DMS153 treated with DMSO at 0.1 percent for 48 hours (cell line): ENCODE measurements at regions not wholly inside any gene's neighbourhood (a gene's known extent, or its start where the extent isn't known, plus 50 kb on each side); places are given as distances from the start of the nearest gene placed in this dataset.

Source experiments
- DNase-seq: peaks from one replicate; lab custom pipeline; 2025; ENCODE audit not compliant: unreplicated experiment; lab: John Stamatoyannopoulos, UW

- DNase-seq = no peak
Observed at GRCh38 chr12:81963026-81963425, 203.9 kb upstream of the PPFIA2 start.

DNA sequence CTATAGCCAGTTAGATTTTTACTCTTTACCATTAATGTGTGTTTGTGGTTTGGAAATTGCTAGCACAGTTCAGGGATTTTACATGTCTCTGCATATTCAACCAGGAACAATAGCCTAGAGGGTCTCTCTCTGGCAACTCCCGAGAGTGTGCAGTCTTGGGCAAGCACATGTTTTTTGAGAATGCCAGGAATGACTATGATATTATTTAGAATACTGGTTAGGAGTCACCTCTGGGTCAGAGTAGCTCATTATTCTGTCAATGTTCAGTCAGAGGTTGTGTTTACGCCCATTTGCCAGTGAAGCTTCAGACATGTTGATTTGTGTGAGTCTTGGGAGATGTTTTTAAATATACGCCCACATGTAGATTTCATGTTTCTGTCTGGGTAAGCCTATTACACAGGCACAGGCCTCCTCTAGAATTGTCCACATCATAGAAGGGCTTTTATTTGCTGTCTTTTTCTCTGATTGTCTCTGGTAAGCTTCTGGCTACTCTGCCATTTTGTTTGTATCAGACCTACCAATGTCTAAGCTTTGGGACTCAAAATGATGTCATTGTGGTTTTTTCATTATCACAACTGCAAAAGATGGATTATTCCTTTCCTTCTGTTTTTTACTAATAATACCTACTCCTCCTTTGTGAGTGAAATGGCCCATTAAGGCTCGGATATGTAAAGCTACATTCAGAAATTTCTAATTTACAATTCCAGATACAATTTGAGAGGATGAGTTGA is 203.1 kb upstream of the PPFIA2 start:
- no peak for DNase-seq

DNA sequence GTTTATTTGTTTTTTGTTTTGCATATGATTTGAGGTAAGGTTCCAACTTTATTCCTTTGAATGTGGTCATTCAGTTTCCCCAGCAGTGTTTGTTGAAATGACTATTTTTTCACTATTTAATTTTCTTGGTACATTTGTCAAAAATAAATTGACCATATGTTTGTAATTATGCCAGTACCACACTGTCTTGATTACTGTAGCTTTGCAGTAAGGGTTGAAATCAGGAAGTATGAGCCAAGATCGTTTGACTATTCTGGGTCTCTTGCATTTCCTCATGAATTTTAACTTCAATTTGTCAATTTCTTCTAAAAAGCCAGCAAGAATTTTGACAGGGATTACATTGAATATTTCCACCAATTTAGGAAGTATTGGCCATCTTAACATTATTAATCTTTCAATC is 199.3 kb upstream of the PPFIA2 start:
- no peak for DNase-seq

- no peak for DNase-seq
Observed at GRCh38 chr12:81957631-81958030, 198.5 kb upstream of the PPFIA2 start.

GRCh38 chr12:81956468-81956860 is 197.3 kb upstream of the PPFIA2 start:
- DNase-seq = no peak

DNA sequence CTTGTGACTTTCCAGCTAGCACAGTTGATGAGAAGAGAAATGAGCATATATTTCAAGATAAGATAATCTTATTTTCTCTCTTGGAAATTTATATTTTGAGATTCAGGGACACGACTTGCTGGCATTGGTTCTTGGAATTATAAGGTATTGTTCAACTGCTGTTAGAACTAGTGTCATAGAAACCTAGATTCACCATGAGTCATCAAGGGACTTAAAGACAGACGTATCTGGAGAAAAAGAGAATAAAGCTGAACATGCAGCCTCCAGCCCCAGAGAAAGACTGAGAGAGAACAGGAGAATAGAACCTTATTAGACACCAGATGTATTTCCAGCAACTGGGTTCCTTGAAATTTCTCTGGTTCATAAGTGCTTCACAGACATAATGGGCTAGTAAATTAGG is 194.4 kb upstream of the PPFIA2 start:
- DNase-seq = no peak

GRCh38 chr12:81950871-81951270 is 191.7 kb upstream of the PPFIA2 start:
- DNase-seq = no peak

- DNase-seq = no peak
Observed at GRCh38 chr12:81949841-81950308, 190.7 kb upstream of the PPFIA2 start.

DNA sequence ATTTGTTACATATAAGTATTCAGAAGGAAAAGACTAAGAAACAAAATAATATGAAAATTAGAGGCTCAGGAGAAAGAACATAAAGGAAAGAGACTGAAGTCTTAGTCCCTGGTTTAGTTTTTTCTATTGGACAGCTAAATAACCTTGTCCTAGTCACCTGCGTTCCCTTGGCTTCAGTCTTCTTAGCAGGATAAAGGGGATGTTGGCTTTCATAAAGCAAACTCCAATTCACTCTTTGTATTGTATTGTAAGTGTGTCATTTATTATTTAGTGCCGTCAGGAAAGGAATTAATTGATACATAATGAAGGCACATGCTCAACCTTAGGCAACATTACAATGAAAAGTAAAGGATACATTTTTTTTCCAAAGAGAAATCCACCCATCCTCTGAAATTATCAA is 190.3 kb upstream of the PPFIA2 start:
- no peak for DNase-seq

DNA sequence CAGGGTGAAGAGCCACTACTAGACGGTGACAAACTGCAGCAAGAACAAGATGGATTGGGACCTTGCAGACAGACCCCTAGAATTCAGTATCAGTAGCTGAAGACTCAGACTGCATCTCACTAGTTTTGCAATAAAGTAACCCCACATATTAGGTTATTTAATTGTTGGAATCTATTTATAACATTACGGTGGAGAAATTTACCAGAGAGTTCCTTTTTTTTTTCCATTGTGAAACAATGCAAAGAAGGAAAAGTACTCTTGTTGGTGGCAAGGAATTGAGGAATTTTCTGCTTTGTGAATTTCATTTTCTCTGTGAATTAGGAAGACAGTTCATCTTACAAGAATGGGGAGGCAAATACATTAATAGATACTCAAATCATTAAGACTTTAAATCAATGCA is 185.7 kb upstream of the PPFIA2 start:
- no peak for DNase-seq

- no peak for DNase-seq
Observed at GRCh38 chr12:81942594-81942993, 183.4 kb upstream of the PPFIA2 start.

GRCh38 chr12:81930037-81930436 is 170.9 kb upstream of the PPFIA2 start:
- DNase-seq = no peak

DNA sequence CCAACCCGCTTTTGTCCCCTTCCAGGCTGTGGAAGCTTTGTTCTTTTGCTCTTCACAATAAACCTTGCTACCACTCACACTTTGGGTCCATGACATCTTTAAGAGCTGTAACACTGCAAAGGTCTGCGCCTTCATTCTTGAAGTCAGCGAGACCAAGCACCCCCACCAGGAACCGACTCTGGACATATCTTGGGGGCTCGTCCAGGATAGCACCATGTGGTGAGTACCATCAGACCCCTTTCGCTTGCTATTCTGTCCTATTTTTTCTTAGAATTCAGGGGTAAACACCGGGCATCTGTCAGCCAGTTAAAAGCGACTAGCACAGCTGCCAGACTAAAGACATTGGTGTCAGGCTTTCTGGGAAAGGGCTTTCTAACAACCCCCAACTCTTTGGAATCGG is 137.6 kb upstream of the PPFIA2 start:
- DNase-seq = no peak

- no peak for DNase-seq
Observed at GRCh38 chr12:81888961-81889360, 129.8 kb upstream of the PPFIA2 start.

DNA sequence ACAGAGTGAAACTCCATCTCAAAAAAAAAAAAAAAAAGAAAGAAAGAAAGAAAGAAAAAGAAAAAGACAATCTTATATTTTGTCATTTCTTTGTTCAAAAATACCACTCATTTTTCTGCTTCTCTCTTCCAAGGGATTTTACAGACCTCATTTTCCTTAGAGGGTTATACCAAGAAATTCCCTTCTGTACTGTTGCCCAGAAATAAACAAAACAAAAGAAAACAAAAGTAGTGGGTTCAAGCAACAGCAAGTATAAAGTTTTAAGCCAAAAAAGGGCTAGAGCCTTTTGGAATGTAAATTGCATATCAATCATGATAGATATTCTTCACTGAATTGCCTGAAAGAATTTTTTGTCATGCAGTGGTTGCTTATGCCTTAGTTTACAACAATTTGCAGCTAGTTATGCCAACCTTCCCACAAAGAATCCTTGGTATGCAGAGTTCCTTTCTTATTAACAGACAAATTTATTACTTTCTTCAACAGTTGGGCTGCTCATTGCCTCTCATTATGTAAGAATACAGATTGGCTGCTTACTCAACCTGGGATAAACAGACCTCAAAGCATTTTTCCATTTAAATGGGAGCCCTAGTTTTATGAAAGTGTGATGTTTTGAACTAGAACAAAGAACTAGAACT is 129.1 kb upstream of the PPFIA2 start:
- DNase-seq = no peak

GRCh38 chr12:81874586-81874985 is 115.4 kb upstream of the PPFIA2 start:
- DNase-seq = no peak

GRCh38 chr12:81874166-81874565 is 115.0 kb upstream of the PPFIA2 start:
- no peak for DNase-seq

- DNase-seq = no peak
Observed at GRCh38 chr12:81872400-81872799, 113.2 kb upstream of the PPFIA2 start.

GRCh38 chr12:81866081-81866480 is 106.9 kb upstream of the PPFIA2 start:
- DNase-seq = no peak

DNA sequence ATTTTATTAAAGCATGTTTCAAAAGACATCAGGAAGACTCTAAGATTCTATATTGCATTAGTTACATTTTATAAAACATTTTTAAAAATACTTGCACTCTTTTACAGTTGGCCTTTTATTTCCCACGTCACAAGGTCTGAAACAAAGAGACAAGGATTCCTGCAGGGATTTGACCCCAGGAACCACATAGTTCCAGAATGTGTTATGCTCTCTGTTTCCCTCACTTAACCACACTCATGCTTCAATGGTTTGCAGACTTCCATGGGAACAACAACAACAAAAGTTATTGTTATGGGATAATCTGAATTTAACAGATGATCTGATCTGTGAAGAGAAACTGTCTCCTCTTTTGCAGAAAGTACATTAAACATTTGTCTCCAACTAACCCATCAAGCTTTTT is 104.3 kb upstream of the PPFIA2 start:
- DNase-seq = no peak

GRCh38 chr12:81859521-81859920 is 100.4 kb upstream of the PPFIA2 start:
- DNase-seq = no peak

- no peak for DNase-seq
Observed at GRCh38 chr12:81843599-81843998, 84.4 kb upstream of the PPFIA2 start.

GRCh38 chr12:81835783-81836182 is 76.6 kb upstream of the PPFIA2 start:
- no peak for DNase-seq
